ENCODE measurements at regions not wholly inside any gene's neighbourhood (a gene's known extent, or its start where the extent isn't known, plus 50 kb on each side); places are given as distances from the start of the nearest gene placed in this dataset.
"Not testable (repeated sequence)": the region's sequence is repeated elsewhere in the genome, so short reads cannot be mapped to it uniquely, and the experiment has no call there.

- no peak for DNase-seq (ENCODE audit: low read depth)
Observed at GRCh38 chr14:71432334-71433110, 499.7 kb upstream of the RGS6 start.

- DNase-seq (ENCODE audit: low read depth): no peak
Observed at GRCh38 chr14:71433303-71433702, 498.9 kb upstream of the RGS6 start.

- DNase-seq (ENCODE audit: low read depth): not testable (repeated sequence)
Observed at GRCh38 chr14:71435641-71436040, 496.6 kb upstream of the RGS6 start.

GRCh38 chr14:71437870-71438269 is 494.4 kb upstream of the RGS6 start:
- no peak for DNase-seq (ENCODE audit: low read depth)

- no peak for DNase-seq (ENCODE audit: low read depth)
Observed at GRCh38 chr14:71438684-71439083, 493.5 kb upstream of the RGS6 start.

GRCh38 chr14:71441126-71441525 is 491.1 kb upstream of the RGS6 start:
- no peak for DNase-seq (ENCODE audit: low read depth)

GRCh38 chr14:71444030-71444822 is 488.0 kb upstream of the RGS6 start:
- no peak for DNase-seq (ENCODE audit: low read depth)

- no peak for DNase-seq (ENCODE audit: low read depth)
Observed at GRCh38 chr14:71448431-71449315, 483.6 kb upstream of the RGS6 start.

- DNase-seq (ENCODE audit: low read depth): no peak
Observed at GRCh38 chr14:71449316-71450055, 482.7 kb upstream of the RGS6 start.

- DNase-seq (ENCODE audit: low read depth): no peak
Observed at GRCh38 chr14:71451501-71451900, 480.7 kb upstream of the RGS6 start.

- DNase-seq (ENCODE audit: low read depth): no peak
Observed at GRCh38 chr14:71452539-71452938, 479.7 kb upstream of the RGS6 start.

GRCh38 chr14:71452987-71453386 is 479.2 kb upstream of the RGS6 start:
- DNase-seq (ENCODE audit: low read depth): no peak

GRCh38 chr14:71454010-71454409 is 478.2 kb upstream of the RGS6 start:
- no peak for DNase-seq (ENCODE audit: low read depth)

GRCh38 chr14:71454513-71455332 is 477.5 kb upstream of the RGS6 start:
- DNase-seq (ENCODE audit: low read depth): no peak

GRCh38 chr14:71460091-71460490 is 472.1 kb upstream of the RGS6 start:
- no peak for DNase-seq (ENCODE audit: low read depth)

- not testable (repeated sequence) for DNase-seq (ENCODE audit: low read depth)
Observed at GRCh38 chr14:71461617-71462016, 470.6 kb upstream of the RGS6 start.

GRCh38 chr14:71463807-71464206 is 468.4 kb upstream of the RGS6 start:
- DNase-seq (ENCODE audit: low read depth): no peak

GRCh38 chr14:71464840-71465239 is 467.4 kb upstream of the RGS6 start:
- DNase-seq (ENCODE audit: low read depth): no peak

GRCh38 chr14:71465316-71465715 is 466.9 kb upstream of the RGS6 start:
- DNase-seq (ENCODE audit: low read depth): no peak

- no peak for DNase-seq (ENCODE audit: low read depth)
Observed at GRCh38 chr14:71466251-71466650, 466.0 kb upstream of the RGS6 start.

- DNase-seq (ENCODE audit: low read depth): no peak
Observed at GRCh38 chr14:71466946-71467345, 465.3 kb upstream of the RGS6 start.
